NCI-H1694 treated with DMSO at 0.1 percent for 48 hours (cell line): ENCODE measurements at regions not wholly inside any gene's neighbourhood (a gene's known extent, or its start where the extent isn't known, plus 50 kb on each side); places are given as distances from the start of the nearest gene placed in this dataset.

Experiments
- DNase-seq: peaks from one replicate; lab custom pipeline; 2025; lab: John Stamatoyannopoulos, UW

DNA sequence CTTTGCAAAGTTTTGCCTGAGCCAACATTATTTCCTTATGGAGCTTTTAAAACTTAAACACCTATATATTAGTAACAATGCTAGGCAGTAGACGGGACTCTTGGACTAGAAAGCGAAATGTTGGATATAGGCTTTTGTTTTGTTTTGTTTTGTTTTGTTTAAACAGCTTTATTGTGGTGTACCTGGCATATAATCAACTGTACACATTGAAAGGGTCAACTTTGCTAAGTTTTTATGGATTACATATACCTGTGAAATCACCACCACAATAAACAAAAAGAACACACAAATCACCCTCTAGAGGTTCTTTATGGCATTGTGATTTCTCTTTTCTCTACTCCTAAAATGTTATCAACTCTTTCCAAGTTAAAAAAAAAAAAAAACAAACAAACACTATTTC, 184.9 kb upstream of the LNX1 start:
- no peak for DNase-seq

DNA sequence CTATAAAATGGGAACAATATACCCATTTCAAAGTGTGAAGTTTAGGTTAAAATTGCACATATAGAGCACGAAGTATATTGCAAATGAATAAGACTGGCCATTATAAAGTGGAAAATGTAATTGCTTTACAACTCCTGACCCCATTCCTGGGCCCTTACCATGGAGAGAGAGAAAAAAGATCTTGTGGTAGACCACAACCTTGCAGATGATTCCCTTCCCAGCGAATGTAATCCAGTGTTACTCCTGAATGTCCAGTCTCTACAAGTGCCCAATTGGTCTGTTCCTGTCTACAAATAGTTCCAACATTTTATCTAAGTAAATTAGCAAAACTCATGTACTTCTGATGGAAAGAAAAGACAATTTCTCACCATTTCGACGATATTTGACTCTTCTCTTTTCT, 184.1 kb upstream of the LNX1 start:
- no peak for DNase-seq

DNA sequence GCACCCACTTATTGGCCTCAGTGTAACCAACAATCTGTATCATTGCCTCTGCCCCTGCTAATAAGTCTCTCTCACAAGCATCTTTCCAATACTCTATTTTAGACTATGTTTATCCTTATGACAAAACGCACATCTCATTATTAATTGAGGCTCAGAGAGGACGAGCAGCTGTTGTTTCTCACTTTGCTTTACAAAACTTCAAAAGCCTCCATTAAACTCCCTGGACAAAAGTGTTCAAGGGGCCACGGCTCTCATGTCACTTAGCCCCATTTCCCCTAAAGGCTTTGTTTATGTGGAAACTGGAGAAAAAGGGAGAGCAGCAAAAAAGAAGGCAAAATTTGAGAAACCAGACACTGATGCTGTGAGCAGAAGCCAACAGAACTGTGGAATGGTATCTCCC, 180.0 kb upstream of the LNX1 start:
- DNase-seq: no peak

DNA sequence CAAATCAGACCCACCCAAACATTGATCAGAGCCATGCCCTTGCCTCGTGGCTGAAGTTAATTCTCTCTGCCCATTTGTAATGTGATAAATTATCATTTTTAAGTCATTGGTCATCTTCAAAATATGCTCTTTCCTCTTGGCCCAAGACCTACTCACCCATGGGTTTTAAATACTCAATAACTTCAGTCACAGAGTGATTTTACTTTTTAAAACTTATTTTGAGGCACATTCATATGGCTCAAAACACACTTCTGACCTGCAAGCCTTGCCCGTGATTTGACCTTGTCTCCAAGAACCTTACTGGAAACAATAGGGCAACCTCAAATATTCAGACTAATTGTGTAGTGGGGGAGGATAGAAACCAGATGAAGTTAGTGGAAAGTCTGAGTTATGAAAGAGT, 176.2 kb upstream of the LNX1 start:
- no peak for DNase-seq

DNA sequence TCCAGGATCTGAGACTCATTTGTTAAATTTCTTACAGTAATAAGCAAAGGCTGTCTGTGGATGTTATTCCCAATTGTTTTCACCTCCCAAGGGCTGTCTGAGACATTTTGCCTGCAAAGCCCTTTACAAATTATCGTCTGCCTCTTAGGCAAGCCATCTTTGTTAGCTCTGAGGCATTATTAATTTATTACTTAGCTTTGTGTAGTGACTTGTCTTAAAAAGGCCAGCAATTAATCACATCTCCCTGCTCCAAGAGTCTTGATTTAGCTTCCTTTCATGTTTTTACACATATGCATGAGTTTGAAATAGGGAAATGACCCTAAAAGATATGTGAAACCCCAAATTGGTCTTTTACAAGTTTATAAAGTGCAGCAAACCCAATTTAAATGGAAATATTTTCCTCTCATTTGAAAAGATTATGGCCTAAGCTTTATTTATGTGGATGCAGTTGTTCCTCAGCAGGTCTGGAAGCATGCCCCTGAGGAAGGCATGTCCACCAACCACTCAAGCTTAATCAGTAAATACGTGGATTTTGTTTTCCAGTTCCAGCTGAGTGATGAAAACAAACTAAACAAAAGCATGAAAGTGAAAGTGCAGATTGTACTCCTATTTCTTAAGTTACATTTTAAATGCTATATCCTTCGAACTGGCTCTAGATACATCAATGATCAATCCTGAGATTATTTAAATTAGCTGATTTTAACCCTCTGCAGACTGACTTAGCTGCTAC, 173.6 kb upstream of the LNX1 start:
- DNase-seq: no peak

DNA sequence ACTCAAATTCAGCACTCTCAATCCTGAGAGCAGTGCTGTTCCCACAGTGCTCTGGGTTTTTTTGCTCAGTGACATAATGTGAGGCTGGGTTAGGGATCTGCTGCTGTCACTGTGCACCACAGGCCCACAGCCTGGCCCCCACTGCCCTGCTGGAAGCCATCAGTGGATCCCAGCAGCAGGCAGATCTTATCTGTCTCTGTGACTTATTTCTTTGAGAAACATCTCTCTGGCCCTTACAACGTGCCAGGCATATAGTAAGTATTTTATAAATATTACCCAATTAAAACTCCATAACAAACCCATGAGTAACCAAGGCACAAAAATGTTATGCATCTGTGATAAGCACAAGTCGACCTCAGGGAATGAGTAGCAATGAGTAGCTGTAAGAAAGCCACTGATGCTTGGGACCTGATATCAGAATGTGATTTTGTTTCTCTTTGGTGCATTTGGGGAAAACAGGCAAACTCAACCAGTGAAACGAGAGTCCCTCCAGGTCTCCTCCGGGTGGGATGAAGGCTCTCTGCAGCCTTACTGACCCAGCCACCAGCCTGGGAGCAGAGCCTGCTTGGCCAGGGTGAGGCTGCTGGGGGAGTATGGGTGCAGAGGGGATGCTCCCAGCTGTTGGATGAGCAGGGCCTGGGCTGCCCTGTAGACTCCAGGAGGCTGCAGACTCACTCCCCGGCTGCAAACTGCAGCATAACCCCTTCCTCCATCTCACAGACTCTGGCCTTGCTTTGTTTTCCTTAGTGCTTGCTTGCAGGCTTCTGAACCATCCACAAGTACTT, 172.7 kb upstream of the LNX1 start:
- DNase-seq: no peak

DNA sequence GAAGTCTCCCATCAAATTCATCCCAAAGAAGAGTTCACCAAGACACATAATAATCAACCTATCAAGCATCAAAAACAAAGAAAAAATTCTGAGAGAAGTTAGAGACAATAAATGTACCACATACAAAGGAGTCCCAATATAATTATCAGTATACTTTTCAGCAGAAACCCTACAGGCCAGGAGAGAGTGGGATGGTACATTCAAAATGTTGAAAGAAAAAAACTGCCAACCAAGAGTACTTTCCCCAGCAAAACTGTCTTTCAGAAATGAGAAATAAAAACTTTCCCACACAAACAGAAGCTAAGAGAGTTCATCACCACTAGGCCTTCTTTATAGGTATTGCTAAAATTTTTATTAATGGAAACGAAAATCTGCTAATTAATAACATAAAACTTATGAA, 164.4 kb upstream of the LNX1 start:
- no peak for DNase-seq

DNA sequence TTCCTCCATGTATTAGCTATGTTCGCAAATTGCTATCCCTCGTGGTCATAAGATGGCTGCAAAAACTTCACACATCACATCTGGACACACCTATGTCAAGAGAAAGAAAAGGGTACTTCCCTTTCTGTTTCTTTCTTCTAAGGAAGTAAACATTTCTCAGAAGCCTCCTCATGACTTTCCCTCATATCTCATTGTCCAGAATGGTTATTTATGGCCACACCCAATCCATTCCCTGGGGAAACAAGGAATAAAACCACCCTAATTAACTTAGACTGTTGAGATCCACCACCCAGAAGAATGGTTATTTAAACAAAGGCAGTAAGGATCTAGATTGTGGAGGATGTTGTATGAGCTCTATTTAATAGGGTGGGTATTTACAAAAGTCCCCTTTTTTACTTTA, 160.8 kb upstream of the LNX1 start:
- no peak for DNase-seq

DNA sequence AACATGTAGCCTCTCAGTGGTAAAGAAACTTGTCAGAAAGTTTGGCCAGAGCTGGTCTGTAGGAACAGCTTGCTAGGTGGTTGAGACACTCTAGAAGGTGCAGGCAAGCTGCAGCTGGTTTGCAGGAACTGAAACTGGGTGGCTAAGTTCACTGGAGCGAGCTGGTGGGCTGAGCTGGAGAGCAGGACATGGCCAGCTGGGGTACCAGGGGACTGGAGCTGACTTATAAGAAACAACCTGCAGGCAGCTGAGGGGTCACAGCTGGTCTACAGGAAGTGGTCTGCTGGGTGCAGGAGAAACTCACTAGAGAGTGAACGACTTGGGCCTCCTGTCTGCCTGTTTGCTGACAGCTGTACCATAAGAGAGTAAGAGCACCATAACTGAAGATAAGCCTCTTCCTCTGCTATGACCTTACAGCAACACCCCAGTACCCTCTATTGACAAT, 157.1 kb upstream of the LNX1 start:
- no peak for DNase-seq

DNA sequence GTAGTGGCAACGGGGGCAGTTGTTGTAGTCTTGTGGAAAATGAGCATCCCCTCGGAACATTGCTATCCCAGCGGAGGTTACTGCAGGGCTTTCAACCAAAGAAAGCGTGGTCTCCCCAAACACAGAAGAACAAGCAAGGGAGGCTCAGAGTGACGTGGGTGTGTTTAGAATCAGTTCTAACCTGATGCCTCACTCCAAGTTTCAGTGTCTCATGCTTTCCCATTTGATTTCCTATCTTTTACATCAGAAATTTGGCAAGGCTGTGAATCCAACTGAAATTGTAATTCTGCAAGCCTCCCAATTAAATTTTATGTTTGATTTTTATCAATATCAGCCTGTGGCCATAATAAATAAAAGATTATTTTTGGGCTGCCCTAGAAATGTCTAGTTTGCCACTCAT, 156.1 kb upstream of the LNX1 start:
- no peak for DNase-seq

DNA sequence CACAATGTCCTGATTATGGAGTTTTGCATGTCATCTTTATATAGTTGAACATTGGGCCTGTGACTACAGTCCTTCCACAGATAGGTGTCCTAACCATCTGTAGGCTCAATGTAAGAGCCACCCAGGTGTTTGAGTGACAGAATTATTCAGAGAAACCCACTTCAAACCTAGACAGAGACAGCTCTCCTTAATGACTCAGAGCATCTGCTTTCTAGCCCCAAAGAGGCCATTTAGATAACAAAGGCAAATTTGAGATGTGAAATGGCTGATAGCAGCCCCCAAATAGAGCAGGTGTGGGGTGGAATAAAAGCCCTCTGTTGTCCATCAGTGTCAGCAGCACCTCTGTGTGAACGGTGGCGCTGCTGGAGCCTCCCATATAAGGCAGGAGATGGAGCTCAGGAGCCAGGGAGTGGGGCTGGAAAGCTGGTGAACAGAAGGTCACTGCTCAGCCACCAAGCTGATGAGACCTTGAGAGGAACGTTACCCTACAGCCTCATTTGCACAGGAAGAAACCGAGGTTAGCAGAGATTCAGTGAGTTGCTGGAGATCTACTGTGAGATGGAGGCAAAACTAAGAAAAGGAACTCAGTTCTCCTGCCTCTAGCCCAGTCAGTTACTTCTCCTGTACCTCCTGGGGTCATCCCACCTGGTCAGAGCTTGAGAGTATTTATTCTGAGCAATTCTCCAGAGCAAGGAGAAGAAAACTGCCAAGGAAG, 153.3 kb upstream of the LNX1 start:
- no peak for DNase-seq

DNA sequence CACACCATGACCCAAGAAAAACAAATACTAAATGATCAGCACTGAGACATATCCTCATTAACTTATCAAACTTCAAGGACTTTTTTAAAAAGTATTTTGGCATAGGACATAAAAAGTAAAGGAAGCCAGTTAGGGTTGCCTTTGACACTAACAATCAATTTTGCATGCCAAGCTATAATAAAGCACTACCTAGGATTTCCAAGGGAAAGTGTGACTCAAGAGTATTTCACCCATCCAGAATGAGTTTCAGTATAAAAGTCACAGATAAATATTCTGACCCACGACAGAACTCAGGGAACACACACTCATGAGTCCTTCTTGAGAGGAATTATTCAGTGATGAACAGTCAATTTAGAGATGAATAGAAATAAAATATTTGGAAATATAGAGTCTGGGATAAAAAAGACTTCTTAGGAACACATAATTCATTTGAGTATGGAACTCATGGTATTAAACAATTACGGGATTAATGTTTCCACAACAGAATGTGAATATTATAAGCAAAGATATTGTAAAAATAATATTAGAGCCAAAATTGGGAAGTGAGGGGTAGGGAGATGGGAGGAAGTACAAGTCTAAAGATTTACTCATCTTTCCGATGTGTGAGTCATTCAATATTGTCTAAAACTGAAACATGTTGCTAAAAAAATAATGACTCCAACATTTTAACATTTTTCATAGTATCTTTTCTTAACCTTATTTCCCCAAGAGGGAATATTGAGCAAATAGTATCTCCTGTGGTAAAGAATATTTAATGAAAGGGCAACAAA, 143.5 kb upstream of the LNX1 start:
- no peak for DNase-seq

DNA sequence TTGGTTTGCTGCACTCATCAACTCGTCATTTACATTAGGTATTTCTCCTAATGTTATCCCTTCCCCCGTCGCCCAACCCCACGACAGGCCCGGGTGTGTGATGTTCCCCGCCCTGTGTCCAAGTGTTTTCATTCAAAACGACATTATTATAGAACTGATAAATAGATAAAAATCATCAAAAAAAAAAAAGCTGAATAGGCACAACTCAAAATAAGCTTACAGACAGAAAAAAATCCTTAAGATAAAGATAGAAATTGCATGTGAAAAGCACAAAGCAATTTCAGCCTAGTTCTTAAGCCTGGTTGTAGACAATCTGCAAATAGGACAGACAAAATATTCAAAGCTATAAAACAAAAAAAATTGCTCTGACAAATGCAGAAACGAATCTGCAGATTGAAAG, 142.9 kb upstream of the LNX1 start:
- DNase-seq: no peak

DNA sequence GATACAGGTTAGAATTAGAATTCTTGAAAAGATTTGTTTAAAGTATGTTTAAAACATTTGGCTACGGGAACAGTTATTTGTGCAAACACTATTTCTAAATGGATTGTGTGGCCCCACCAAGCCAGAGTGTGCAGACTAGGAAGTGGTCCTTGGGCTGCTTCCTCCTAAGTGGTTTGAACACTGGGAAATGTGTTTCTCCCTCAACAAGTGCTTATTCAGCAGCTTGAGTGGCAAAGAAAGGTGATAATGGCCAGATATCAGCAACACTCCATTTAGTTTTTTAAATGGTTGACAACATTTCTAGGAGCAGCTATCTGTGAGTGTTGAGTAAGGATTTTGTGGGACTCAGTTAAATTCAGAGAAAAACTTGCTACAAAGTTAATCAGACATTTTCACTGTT, 141.4 kb upstream of the LNX1 start:
- no peak for DNase-seq

DNA sequence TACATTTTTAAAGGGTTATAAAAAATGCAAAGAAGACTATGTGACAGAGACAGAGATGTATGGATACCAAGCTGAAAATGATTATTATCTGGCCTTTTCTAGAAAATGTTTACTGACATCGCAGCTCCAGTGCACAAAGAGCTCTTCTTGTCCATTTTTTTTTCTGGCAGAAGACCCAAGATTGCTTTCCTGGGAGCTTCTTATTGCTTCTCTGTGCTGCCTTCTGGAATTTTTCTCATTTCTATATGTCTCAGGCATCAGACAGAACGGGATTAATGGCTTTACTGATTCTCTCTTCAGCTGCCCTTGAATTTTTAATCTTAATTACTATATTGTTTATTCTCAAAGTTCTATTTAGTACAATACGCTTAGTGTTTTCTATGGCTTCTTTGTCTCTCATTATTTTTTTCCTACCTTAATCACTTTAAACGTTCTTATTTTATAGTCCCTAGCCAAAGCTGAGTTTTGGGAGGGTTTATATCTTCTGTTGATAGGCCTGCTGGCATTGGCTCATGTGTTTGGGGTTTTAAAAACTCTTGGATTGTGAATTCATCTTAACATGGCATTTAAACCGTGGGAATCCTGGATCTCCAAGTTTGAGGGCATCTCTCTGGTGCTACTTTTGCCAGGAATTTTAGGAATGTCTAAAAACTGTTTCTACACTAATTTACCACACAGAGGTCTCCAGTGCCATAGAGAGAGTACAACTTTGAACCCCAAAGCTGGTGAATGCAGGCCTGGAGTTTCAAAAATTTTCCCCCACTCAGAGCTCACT, 138.9 kb upstream of the LNX1 start:
- DNase-seq: no peak

DNA sequence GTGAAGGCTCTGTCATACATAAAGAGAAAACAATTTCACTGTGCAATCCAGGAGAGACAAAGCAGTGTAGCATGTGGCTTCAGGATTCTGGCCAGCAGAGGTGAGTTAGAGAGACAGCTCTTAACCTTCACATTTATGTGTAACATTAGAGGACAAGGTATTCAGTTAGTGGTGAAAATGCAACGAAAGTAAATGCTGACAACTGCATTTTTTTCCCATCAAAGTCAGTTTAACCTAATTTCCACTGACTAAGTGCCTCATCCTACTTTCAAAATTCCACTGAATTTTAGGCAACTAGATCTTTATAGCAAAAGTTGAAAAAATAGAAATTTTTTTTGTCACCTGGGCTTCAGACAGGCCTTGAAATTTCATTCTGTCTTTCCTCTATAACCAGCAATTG, 130.8 kb upstream of the LNX1 start:
- DNase-seq: no peak

DNA sequence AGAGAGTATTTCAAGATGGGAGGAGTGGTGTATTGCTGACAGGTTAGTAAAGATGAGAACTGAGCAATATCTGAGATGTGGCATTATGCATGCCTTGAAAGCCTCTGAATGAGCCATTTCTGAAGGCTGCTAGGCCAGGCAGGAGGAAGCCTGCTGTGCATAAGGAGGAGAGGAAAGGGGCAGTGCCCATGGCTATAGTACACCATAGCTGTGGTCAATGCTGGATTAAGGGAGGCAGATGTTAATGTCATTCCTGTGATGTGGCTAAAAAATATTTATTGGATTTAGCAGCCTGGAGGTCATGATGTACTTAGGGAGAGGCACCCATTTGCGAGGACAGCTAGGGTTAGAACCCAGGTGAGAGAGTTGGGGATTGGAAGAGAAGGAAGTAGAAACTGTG, 130.0 kb upstream of the LNX1 start:
- no peak for DNase-seq

DNA sequence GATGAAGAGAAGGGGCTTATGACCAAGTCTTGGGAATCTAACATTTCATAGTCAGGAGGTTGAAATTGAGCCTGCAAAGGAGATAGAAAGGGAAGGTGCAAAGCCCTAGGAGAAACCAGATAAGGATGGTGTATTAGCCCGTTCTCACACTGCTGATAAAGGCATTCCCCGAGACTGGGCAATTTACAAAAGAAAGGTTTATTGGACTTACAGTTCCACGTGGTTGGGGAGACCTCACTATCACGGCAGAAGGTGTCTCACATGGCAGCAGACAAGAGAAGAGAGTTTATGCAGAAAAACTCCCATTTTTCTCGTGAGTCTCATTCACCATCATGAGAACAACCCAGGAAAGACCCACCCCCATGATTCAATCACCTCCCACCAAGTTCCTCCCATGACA, 129.5 kb upstream of the LNX1 start:
- no peak for DNase-seq

DNA sequence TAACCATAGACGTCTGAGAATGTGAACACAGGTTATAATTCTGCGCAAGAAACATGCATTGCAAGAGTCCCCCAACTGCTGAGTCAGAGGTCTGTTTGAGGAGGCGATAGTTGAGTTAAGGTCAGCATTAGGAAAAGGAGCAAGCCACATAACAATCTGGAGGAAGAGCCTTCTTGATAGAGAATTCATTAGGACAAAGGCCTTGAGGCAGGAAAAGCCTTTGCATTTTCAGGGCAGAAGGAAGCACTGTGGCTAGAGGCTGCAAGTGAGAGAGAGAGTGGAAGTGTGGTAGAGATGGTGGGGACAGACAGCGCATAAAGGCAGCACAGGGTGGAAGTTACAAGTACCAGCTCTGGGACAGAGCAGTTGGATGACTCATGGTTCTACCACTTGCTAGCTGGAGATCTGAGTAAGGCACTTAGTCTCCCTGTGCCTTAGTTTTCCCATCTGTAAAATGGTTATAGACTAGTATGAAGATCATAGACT, 125.8 kb upstream of the LNX1 start:
- DNase-seq: no peak

DNA sequence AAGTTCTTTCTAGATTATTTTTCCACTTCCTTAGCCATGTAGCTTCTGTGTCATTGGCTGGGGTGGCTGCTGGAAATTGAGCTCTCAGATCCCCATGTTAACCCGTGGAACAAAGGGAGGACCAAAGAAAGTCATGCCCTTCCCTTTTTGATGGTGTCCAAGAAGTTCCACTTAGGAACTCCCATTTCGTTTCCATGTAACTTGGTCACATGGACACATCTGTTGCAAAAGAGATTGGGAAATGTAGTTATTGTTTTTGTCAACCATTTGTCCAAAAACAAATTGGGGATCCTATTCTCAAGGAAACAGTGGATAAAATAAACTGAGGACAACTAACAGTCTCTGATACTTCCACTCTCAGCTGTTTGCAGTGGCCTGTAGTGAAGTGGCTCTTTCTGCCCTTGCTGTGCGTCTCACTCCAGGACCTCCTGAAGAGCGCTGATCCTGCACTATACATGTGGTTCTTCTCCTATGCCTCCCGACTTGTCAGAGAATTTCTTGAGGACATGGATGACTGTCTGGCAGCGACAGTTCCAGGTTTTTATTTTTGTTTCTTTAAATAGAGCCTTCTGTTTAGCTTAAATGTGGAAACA, 125.3 kb upstream of the LNX1 start:
- no peak for DNase-seq

DNA sequence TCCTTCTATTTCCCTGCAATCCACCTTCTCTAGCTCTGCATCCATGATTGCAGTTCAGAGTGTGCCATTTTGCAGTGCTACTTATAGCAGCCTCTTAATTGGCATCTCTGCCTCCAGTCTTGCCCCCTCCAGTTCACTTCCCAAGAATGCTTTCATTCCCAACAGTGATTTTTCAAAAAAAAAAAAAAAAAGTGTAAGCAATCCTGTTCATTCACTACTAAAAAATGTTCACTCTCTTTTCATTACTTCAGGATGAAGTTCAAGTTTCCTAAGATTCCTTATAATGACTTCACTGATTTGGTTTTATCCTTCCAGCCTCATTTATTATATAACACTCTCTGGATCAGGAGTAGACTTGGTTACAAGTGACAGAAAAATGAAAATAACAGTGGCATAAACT, 124.7 kb upstream of the LNX1 start:
- no peak for DNase-seq
